Dedifferentiated amniotic fluid mesenchymal stem cell (primary cell): ENCODE measurements at regions not wholly inside any gene's neighbourhood (a gene's known extent, or its start where the extent isn't known, plus 50 kb on each side); places are given as distances from the start of the nearest gene placed in this dataset.

Experiments used
- DNase-seq: peaks from one replicate; pipeline ENCODE4 v3.0.0-alpha.2; 2016; ENCODE audit errors: extremely low spot score

DNA sequence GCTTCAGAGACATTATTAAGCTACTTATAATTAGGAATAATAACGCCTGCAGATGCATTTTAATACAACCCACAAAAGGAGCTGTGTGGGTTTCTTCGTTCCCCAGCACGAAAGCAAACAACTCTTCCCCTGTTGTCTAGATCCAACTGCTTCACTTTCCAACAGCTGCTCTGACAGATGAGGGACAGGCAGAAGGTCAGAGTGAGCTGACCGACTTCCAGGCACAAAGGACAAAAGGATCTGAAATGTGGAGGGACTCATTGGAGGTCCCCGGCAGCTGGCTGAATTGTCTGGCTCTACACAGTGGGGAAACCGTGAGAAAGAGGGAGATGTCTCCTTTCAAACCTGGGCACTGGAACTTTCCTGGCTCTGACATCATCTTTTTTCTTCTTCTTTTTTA, 79.1 kb upstream of the ALDH1B1 start:
- no peak for DNase-seq

- DNase-seq = no peak
These were observed 80.1 kb upstream of the ALDH1B1 start for GRCh38 chr9:38312406-38312805.

- no peak for DNase-seq
These were observed 80.9 kb upstream of the ALDH1B1 start for GRCh38 chr9:38311382-38312270.

DNA sequence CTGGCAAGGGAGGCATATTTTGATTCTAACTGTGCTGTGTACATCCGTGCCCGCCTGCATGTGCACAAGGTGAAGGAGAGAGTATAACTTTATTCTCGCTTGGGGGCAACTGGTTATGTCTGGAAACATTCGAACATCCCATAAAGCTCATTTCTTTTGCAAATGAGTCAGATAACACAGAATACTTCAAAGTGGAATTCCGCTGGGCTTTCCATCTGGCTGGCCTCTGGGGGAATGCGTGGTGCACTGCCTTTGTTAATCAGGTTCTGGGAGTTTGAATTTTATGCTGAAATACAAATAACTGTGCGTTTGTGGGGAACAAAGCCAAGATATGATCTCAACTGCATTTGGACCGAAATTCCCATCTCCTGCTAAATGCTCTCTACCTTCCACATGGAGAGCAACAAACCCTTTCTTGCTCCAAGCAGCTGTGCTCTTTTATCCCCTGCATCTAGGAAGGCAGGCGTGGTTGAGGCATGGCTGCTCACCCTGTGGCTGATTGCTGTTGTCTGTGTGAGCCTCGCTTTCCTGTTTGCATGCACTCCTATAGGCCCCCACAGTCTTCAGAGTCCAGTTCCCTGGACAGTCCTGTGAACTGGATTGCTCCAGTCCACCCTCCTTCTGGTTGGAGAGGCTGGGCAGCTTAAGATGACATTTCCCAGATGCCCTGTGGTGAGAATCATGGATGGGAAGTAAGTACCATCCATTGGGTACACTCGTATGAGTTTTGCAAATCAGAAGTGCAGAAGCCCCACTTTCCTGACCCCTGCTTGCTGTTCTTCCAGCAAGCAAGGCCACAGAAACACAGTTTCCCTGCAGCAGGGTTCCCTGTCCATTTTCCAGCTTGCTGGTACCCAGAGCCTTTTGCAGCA, 82.9 kb upstream of the ALDH1B1 start:
- no peak for DNase-seq

DNA sequence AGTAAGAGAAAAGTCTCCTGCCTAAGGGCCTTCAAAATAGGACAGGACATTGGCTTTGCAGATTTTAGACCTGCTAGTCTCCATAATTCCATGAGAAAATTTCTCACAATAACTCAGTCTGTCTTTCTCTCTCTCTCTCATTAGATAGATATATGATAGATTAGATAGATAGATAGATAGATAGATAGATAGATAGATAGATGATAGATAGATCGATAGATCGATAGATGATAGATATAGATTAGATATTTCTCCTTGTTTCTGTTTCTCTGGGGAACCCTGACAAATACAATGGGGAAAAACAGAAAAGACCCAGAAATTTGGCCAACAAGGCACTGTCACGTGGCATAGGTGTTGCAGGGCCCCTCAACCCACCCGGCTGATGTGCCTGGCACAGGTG, 84.4 kb upstream of the ALDH1B1 start:
- DNase-seq = no peak

DNA sequence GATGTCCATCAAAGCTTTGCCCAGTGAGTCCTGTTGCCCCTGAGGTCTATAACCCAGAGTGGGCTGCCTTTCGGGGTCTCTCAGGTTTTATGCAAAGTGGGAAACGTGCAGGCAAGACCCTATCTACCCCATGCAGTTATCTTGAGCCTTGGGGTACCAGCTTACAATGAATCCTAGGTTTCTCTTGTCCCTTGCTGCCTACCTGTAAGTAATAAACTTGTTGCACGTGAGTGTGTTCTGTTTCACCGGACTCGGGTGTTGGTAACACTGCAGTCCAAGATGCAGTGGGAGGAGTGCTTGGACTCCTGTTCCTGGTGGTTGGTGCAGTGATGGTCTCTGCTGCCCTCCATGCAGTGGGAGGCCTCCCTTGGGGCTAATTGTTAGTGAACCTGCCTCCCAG, 85.6 kb upstream of the ALDH1B1 start:
- DNase-seq = no peak

DNA sequence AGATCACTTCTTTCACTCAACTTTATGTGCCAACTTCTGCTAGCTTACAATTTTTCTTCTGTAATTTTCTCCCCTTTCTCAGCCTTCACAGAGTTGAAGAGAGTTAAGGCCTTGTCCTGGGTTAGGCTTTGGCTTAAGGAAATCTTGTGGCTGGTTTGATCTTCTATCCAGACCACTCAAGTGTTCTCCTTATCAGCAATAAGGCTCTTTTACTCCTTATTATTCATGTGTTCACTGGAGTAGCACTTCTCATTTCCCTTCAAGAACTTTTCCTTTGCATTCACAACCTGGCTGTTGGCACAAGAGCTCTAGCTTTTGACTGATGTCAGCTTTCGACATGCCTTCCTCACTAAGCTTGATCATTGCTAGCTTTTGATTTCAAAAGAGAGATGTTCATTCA, 86.9 kb upstream of the ALDH1B1 start:
- no peak for DNase-seq

GRCh38 chr9:38301376-38302106, 91.0 kb upstream of the ALDH1B1 start:
- DNase-seq = no peak

- DNase-seq = no peak
These were observed 92.6 kb upstream of the ALDH1B1 start for GRCh38 chr9:38299856-38300255.

DNA sequence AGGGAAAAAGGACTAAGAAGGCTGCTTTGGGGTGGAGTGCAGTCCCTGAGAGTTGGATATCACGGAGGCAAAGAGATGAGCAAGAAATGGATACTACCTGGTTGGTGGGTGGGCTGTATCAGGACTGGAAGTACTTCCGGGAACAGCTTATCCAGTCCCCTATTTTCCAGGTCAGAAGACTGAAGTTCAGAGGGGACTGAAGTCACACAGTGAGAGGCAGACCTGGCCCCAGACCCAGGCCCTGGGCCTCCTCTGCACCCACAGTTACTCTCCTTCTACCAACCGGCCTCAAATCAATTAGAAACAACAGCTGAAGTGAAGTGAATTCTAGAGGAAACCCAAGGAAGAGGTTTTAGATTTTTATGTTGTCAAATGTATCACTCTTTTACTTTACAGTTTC, 93.6 kb upstream of the ALDH1B1 start:
- no peak for DNase-seq

GRCh38 chr9:38298503-38298902, 94.0 kb upstream of the ALDH1B1 start:
- DNase-seq = no peak

DNA sequence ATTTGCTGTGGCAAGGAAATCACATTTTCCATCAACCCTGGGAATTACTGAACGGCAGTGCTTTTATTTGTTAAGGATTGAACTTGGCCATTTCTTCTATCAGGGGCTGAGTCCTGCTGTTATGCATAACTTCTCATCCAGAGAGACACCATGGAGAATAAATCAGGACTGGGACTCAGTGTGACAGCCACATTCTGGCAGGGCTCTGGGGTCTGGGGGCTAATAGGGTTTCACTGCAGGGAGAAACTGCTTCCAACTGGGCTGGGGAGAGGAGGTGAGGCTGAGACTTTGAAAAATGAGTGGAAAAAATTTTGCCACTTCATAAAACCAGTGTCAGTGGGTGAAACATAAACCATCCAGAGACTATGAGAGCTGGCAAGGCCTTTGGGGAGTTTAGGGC, 95.7 kb upstream of the ALDH1B1 start:
- no peak for DNase-seq

GRCh38 chr9:38295764-38296163, 96.7 kb upstream of the ALDH1B1 start:
- no peak for DNase-seq

DNA sequence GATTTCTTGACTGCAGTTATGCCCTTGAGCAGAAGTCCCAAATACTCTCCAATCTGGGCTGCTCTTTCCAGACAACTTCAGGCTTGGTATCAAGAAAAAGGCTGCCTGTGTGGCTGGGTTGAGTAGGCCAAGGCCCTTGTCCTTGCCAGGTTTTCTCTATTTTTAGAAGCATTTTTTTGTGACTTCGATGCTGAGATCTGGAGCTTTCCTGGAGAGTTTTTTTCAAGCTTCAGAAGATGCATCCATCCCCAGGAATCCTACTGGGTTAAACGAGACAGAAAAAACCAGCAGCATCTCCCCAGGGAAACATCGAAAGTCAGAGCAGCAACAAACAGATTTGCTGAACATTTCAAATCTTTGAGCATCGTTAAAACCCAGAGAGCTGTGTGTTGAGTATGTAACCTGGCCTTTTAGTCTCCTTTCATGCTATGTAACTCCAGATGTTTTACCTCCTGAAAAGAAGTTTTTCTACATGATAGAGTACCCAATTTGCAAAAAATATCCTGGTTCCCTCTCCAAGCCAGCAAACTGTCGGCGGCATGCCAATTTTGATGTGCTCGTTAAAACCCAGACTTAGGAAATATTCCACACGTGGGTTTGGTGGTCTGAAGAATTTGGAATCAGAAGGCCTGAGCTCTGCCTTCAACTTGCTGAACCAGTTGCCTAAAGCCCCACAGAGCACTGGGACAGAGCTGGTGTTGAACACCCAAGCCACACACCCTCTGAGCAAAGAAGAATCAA, 98.1 kb upstream of the ALDH1B1 start:
- DNase-seq = no peak

DNA sequence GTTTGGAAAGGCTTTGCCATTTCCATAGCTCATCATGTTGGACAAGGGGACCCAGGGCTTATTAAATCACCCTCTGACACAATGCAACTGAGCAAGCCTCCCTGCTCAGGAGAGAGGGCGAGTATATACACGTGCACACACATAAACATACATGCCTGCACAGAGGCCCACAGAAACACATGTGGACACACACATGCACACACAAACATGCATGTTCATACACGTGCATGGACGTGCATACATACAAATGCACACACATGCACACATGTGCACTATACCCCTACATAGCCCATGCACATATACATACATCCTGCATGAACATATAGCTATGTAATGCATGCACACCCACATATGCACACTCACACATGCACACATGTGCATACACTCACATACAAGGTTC, 99.5 kb upstream of the ALDH1B1 start:
- DNase-seq = no peak

DNA sequence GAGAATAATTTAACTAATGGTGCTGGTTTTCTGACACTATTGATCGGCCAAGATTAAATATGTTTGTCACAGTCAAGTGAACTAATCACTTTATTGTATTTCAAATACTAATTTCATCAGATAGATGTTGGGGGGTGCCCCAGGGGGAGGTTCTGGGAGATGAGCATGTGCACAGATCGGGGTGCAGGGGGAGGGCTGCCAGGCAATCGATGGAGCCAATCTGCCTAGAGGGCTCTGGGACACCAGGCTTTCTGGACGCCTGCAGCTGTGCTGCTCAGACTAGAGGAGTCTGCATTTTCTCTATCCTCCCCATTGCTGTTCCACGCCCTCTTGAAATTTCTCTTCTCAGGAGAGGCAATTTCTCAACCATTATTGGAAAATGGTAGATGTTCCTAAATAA, 100.0 kb upstream of the ALDH1B1 start:
- no peak for DNase-seq

- no peak for DNase-seq
These were observed 102.6 kb upstream of the ALDH1B1 start for GRCh38 chr9:38289866-38290245.

- DNase-seq = no peak
These were observed 103.2 kb upstream of the ALDH1B1 start for GRCh38 chr9:38289236-38289865.

GRCh38 chr9:38288502-38288901, 104.0 kb upstream of the ALDH1B1 start:
- no peak for DNase-seq

GRCh38 chr9:38287420-38287985, 105.0 kb upstream of the ALDH1B1 start:
- DNase-seq = no peak

GRCh38 chr9:38286766-38287165, 105.7 kb upstream of the ALDH1B1 start:
- DNase-seq = no peak
